SU-DHL-6 (cell line): ENCODE measurements at regions not wholly inside any gene's neighbourhood (a gene's known extent, or its start where the extent isn't known, plus 50 kb on each side); places are given as distances from the start of the nearest gene placed in this dataset.

ENCODE experiments used
- CTCF ChIP-seq: fragments of 200-600 bp; sonication (generic); IDR thresholded peaks from one replicate; pipeline ENCODE4 v1.5.1; 2017; ENCODE audit warnings: antibody characterized with exemption, mild to moderate bottlenecking, low read length, moderate library complexity; ENCODE audit not compliant: insufficient read depth, poor library complexity, severe bottlenecking
- EZH2phosphoT487 ChIP-seq: fragments of 200-600 bp; sonication (generic), shearing (Covaris generic); conservative IDR thresholded peaks from 2 replicates; pipeline ENCODE4 v1.6.1; 2018; ENCODE audit warnings: mild to moderate bottlenecking, antibody characterized with exemption, low read length, moderate library complexity, mixed read lengths

DNA sequence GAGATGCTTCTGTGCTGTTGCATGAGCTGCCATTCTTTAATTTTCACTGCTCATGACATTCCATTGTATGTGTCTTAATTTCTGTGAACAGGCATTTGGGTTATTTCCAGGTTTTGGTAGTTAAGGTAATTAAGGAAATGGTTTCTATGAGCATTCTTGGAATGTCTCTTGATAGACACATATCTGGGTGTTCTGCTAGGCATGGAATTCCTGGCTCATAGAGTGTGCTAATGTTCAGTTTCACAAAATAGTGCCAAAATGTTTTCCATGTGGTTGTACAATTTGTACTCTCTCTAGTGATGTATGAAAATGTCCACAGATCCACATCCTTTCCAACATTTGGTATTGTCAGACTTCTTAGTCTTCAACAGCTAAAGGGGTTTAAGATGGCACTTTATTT, 680.9 kb upstream of the SGCG start:
- TF ChIP-seq CTCF (no peak), EZH2phosphoT487 (no peak)
